Endothelial cell of hepatic sinusoid (primary cell): ENCODE measurements at regions not wholly inside any gene's neighbourhood (a gene's known extent, or its start where the extent isn't known, plus 50 kb on each side); places are given as distances from the start of the nearest gene placed in this dataset.
"Not testable (repeated sequence)": the region's sequence is repeated elsewhere in the genome, so short reads cannot be mapped to it uniquely, and the experiment has no call there.

ENCODE experiments used
- in situ Hi-C: cut with HindIII; loops from 2 replicates; pipeline ENCODE4 v1.10.0; 2017; ENCODE audit warnings: low sequenced_read_pairs

DNA sequence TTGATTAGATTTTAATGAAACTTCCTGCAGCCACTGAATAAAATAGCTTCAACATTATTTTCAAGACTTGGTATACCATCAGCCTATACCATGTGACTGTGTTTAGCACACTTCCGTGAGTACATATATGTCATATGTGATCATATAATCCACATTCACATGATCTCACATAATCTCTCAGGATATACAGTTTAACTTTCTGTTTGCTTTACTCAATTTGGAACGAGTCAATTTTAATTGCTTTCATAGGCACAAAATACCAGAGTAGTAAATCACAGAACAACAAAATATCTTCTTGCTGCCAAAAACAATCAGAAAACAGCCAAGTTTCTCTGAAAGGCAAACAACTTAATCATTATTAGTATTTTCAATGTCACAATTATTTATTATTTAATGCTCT lies 731.1 kb upstream of the DIAPH2 start:
- in situ Hi-C loops, result no loop called here

DNA sequence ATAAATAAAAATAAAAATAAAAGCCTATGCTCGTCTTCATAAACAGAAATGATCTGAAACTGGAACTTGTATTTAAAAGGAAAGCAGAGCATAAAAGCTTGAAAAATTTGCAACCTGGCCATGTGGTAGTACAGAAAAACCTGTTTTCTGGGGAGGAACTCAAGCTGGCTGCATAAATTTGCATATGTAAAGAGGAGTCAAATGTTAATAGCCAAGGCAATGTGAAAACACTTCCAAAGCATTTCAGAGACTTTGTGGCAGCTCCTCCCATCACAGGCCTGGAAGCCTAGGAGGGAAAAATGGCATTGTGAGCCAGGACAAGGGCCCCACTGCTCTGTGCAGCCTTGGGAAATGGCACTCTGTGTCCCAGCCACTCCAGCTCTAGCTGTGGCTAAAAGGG lies 727.9 kb upstream of the DIAPH2 start:
- in situ Hi-C loops, result no loop called here

DNA sequence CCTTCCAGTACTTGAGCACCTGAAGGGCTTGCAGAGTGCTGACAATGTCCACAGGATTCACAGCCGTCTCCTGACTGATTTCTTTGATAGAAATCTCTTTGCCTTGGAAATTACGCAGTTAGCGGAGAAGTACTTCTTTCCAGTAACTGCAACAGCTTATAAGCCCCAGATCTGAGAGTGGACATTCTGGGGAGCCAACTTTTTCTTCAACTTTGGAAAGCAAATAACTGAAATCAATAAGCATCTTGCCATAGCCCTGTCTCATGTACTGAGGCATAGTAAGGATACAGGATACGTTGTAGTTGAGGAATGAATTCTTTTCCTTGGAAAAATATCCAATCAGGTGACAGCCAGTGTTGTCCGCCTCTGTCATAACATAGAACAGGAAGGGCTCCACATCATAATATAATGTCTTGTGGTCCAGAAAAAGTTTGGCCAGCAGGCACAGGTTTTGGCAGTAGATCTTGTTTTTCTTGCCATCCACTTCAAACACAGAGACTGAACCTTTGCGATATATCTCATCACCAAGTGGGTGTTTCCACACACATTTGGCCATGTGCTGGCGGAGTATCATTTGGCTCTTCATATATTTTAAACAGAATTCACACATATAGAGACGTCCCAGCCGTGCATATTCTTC lies 711.1 kb upstream of the DIAPH2 start:
- in situ Hi-C loops, result not testable (repeated sequence)

DNA sequence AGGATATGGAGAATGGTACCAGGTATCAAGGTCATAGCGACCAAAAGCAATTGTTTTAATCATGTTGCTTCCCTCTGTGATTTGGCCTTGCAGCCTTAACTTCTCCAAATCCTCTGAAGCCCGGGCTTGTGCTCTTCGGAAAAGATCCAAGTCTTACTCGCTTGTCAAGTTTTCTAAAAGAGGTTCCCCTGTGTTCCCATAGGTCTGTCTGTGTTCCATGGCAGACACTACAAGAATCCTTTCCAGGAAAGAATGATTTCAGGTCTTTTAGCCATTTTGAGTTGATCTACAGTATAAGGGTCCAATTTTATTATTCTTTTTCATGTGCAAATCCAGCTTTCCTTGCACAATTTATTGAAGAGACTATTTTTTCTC lies 710.6 kb upstream of the DIAPH2 start:
- in situ Hi-C loops, result no loop called here

DNA sequence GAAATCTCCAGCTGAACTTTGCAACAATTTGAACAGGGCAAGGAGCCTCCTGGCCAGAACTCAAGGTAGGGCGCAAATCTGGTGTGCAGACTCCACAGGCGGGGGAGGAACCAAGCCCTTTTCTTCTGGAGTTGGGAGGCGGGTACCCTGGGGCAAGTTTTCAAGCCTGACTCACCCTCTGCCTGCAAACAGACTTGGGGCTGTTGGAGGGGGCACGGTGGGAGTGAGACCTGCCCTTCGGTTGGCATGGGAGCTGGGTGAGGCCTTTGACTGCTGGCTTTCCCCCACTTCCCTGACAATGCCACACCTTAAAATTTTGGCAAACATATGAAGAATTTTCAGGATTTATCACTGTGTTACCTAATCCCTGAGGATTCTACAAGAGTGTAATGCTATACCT lies 709.8 kb upstream of the DIAPH2 start:
- in situ Hi-C loops, result no loop called here

DNA sequence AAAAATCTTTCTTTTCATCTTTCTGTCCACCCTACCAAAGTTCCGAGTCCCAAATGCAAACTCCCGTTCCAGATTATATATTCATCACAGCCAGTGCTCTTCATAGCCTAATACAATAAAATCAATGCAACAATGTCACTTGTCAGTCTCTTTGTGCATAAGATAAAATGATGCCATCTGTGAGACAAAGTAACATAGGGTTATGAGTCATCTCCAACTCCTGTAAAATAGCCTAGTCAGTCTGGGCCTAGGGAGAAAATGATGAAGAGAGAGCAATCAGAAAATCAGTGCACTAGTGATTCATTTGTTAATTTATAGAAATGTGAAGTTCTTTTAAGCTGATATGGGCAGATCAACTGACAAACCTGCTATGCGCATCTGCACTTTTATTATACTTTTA lies 689.1 kb upstream of the DIAPH2 start:
- in situ Hi-C loops, result no loop called here

DNA sequence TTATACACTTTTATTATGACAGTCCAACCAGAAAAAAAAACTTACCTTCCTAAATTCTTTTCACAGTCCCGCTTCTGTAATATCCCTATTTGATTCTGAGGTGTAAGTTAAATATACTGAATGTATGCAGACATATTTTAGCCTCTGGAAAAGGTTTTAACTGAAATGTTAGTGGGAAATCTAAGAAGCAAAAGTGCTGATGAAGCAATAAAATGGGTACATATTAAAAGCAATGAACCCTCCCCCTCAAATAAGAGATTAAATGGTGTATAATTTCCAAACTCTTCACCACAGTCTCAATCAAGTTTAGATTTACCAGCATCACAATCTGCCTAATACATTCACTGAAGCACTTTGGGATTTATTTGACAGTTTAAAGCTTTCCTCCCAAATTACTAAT lies 688.3 kb upstream of the DIAPH2 start:
- in situ Hi-C loops, result no loop called here

DNA sequence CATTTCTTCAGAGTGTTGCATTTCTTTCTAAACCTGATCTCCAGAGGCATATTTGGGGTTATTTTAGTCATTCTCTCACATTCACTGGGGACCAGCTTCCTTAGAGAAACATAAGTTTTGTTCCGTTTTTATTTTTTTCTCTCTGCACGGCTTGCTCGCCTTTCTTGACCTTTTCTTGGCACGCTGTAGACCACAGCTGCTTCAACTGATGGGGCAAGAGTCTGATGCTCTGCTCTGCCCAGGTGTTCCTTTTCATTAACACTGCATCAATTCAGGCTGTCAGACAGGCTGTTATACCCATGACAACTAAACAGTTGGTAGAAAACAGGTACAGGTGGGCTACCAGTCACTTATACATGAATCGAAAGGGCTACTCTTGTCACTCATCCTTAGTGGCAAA lies 682.2 kb upstream of the DIAPH2 start:
- in situ Hi-C loops, result no loop called here

DNA sequence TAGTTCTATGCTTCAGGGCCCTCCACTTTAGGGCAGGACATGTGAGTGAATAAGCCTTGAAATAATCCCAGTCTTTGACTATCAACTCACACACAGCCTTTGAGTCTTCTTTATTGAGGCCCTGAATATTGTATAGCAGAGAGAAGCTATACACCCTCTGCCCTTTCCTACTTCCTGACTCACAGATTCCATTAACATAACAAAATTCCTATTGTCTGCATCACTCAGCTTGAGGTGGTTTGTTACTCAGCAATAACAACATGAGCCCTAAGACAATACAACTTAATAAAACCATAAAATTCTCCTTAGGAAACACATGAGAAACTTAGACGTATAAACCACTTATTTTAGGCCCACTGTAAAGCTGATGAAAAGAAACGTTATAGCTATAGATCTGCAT lies 680.3 kb upstream of the DIAPH2 start:
- in situ Hi-C loops, result no loop called here

DNA sequence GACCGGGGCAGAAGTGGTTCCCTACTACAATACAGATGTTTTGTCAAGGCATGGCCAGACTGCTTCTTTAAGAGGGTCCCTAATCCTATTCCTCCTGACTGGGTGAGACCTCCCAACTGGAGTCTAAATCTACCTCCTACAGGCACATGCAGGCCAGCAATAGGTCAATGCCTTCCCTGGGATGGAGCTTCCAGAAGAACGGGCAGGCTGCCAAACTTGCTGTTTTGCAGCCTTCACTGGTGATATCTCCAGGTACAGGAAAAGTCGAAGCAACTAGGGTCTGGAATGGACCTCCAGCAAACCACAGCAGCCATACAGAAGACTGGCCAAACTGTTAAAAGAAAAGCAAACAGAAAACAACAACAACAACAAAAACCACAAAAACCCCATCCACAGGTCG lies 678.4 kb upstream of the DIAPH2 start:
- in situ Hi-C loops, result no loop called here

DNA sequence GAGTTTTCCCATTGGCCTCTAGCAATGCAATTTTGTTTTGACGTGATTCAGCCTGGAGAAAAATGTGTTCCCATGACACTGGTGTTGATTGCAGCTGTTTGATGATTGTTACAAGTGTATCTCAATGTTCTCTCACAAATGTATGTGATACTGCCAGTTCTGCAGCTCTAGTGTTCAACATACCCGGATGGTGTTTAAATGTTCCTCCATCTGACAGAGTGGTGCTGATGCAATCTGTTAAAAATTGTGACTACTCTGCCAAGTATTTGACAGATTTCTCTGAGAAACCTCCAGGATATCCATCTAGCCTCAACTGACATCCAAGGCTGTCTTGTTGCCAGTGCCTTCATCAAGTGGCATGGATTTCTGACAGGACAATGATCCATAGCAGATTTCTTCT lies 657.2 kb upstream of the DIAPH2 start:
- in situ Hi-C loops, result no loop called here

DNA sequence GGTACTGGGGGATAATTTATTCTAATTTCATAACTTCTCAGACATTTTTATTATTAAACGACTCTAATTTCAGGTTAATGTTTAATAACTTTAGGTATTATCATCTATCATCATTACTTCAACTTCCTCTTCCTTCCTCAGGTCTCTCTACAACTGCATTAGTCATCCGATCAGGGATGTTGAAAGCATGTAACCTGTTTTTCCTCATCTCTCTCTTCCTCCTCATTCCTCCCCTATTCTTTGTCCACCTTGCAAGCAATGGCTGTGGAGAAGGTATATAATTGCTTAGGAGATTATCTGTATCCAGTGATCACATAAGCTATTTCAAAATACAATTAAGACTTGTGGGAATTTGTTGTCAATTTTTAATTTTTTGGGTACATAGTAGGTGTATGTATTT lies 632.6 kb upstream of the DIAPH2 start:
- in situ Hi-C loops, result no loop called here

DNA sequence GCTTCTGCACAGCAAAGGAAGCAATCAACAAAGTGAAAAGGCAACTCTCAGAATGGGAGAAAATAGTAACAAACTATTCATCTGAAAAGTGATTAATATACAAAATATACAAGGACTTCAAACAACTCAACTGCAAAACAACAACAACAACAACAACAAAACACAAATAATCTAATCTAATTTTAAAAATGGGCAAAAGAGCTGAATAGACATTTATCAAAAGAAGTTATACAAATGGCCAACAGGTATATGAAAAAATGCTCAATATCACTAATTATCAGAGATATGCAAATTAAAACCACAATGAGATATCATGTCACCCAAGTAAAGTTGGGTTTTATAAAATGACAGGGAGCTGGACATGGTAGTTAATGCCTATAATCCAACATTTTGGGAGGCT lies 602.8 kb upstream of the DIAPH2 start:
- in situ Hi-C loops, result no loop called here

DNA sequence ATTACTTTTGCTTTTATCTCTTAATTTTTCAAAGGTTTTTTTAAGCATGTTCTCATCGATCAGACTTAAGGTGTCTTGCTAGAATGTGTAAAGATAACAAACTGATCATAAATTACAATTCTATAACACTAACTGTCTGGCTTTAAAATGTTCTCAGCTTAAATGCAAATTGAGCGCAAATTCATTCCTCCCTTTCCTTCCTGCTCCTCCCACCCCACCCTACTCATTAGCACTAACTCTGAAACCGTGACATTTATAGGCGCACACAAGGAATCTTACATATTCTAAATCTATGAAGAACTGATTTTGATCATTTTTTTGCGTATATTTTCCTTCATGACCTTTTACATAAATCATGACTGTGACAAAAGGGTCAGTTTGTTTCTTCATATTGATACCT lies 590.0 kb upstream of the DIAPH2 start:
- in situ Hi-C loops, result no loop called here

DNA sequence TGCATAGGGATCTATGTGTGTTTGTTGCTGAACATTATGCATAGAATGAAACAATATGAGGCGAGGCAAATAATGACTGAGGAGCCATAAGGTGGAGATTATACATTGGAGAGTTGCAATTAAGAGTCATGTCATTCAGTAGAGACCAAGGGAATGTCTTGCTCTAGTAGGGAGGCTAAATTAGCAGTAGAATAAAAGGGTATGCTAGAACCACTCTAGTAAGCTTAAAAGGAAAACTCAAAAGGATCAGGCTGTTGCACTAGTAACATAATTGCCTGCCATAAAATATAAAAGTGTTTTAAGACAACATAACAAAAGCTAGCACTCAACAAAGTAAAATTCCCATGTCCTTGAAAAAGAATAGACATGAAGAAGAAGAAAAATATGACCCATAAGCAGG lies 586.2 kb upstream of the DIAPH2 start:
- in situ Hi-C loops, result no loop called here

DNA sequence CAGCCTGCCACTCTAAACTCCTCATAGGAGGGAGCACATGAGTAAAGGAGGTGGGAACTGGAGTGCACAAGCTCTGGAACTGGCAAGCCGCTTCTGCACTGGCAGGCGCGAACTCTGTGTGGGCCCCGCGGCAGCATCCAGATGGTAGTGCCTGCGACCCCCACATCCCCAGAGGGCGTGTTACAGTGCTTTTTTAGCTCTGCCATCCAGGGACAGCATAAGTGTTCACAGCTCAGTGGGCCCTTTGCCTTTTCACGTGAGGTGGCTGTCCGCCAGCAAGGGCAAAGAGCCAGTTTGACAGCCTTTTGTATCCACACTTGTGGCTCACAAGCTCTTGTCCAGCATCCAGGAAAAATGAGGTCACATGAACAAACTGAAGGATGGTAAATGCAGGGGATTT lies 581.6 kb upstream of the DIAPH2 start:
- in situ Hi-C loops, result no loop called here

DNA sequence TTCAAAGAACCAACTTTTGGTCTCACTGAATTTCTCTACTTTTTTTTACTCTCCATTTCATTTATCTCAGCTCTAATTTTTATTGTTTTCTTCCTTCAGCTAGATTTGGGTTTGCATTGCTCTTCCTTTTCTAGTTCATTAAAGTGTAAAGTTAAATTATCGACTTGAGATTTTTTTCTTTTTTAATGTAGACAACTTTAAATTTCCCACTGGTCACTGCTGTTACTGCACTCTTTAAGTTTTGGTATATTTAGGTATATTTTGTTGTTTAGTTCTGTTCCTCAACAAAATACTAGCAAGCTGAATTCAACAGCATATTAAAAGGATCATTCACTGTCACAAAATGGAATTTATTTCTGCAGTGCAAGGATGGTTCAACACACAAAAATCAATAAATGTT lies 572.0 kb upstream of the DIAPH2 start:
- in situ Hi-C loops, result no loop called here

DNA sequence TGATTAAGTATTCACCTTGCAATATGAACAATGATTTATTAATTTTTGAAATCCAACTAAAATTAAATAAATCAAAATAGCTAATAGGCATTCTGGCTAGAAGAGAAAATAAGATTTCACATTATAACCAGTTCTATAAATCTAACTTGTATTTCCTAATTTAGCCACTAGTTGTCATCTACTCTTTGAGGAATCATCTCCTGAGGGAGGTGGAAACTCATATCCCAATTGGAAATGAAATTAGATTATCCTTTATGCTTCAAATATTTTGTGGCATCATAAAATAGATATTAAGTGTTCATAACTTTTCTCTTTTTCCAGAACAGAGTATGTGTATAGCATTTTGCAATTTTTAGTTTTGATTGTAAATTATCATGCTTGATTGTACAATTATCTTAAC lies 558.5 kb upstream of the DIAPH2 start:
- in situ Hi-C loops, result no loop called here

DNA sequence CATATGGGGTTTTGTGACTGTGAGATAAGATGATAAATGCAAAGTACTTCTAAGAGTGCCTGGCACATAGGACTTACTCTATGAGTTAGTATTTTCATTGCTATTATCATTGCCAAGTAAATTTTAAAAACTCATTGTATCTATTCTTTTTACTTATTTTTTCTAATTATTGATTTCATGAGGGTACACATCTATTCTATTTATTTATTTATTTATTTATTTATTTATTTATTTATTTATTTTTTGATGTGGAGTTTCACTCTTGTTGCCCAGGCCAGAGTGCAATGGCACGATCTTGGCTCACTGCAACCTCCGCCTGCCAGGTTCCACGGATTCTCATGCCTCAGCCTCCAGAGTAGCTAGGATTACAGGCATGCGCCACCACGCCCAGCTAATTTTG lies 556.6 kb upstream of the DIAPH2 start:
- in situ Hi-C loops, result not testable (repeated sequence)

DNA sequence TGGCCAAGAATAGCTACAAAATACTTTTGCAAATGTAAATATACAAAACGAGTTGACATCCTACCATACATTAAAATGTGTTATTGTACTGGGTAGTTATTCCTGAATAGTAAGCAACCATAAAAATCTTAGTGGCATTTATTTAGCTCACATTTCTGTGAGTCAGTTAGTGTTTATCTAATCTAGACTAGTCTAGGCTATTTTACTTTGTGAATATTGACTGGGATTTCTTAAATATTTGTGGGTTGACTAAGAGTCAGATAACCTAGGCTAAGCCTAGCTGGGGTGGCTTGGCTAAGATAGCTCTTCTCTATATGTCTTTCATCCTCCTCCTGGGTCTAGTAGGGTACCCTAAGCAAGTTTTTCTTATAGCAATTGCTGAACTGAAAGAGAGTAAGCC lies 543.8 kb upstream of the DIAPH2 start:
- in situ Hi-C loops, result no loop called here

DNA sequence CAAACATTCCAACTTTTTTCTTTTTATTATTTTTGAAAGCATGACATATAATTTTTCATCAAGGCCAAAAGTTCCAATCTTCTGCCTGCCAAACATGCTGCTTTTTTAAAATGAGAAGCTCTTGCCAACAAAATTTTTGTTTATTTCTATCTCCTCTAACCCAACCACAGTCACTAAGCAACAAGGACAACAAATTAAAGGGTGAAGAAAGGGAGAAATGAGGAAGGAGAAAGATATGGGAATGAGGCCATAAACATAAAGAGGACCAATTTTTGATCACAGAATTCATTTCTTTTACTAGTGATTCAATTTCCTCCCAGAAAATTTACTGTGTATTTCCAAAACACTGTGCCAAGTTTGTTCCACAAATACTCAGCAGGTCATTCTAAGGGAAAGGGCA lies 537.0 kb upstream of the DIAPH2 start:
- in situ Hi-C loops, result no loop called here

DNA sequence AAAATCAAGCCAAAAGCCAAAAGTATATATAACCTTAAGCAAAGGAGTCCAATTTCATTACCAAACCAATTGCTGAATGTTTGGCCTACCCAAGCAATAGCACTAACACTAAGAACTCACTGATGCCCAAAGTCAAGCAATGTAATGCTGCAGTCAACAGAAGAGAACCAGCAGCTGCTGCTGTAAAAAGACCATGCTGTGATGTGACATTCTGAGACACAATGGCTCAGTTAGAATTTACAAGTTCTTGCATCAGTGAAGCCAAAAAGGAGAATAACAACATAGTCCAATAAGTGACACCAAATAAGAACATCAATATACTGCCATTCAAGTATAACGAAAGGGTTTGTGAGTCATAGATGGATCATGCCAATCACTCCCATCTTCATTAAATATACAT lies 514.0 kb upstream of the DIAPH2 start:
- in situ Hi-C loops, result no loop called here

DNA sequence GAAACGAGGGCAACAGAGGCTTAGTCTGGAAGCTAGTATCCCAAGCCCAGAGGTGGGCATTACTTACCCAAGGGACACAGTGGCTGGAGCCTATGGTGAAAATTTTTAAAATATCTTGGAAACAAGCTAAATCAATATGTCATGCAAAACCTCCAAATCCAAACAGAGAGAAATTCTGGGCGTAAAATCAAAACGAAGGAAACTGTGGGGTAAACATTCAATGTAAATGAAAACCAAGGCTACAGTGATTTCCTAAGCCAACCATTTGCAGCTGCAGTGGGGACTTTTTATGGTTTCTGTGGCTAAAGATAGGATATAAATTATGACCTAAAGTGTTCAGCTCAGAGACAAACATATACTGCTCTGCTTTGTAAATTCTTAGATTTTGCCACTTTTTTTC lies 507.7 kb upstream of the DIAPH2 start:
- in situ Hi-C loops, result no loop called here

DNA sequence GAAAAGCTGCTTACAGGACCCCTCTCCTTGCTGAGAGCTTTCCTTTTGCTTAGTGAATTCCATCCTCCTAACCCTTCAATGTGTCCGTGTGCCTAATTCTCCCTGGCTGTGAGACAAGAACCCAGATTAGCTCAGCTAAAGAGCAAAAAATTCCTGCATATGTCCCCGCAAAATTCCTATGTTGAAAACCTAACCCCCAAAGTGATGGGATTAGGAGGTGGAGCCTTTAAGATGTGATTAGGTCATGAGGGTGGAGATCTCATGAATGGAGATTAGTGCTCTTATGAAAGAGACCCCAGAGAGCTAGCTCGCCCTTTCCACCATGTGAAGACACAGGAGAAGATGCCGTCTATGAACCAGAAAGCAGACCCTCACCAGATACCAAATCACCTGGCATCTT lies 503.0 kb upstream of the DIAPH2 start:
- in situ Hi-C loops, result no loop called here
